ENCODE measurements at regions not wholly inside any gene's neighbourhood (a gene's known extent, or its start where the extent isn't known, plus 50 kb on each side); places are given as distances from the start of the nearest gene placed in this dataset.

DNA sequence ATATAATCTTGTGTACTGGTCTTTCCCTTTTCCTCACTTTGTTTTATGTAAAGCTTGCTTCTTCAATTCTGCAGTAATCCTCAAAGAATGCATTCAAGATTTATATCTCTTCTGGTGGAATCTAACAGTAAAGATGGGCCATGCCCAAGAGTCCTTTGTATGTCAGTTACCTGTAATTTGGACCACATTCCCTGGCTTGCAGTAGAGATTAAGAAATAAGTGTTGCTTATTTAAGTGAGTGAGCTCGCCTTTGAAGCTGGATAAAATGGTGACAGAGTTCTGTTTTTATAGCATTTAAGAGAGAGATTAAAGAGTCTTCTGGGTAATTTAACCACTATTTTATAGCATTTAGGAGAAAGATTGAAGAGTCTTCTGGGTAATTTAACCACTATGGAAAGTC lies 262.1 kb upstream of the ATP2B1 start:
- TF ChIP-seq POLR2AphosphoS5 (IDR thresholded peaks at IDR 0.05), result no peak
- no peak for TF ChIP-seq CTCF (IDR thresholded peaks at IDR 0.05)

Measured in sigmoid colon (tissue), 4 donors.